Stimulated activated CD4-positive, alpha-beta T cell treated with anti-CD3 and anti-CD28 coated beads, Interleukin-4, amount 100 ng/mL, for 24 hours (primary cell): ENCODE measurements at regions not wholly inside any gene's neighbourhood (a gene's known extent, or its start where the extent isn't known, plus 50 kb on each side); places are given as distances from the start of the nearest gene placed in this dataset.

ENCODE experiments used
- DNase-seq: peaks from one replicate; pipeline ENCODE4 v3.0.0-alpha.2; 2020

DNA sequence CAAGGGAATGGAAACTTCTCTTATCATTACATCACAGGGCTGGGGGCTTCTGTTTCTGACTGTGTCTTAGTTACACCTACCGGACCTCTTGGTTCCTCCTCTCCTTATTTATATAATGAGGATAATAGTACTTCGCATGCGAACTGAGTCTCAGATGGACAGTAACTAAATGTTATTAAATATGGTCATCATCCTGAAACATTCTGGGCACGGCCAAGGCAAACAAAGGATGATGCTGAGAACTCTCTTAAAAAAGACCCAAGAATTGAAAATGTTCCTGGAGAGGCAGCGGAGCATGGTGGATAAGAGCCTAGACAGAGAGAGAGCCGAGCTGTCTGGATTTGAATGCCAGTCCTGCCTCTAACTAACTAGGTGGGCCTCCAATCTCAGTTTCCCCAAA is 119.8 kb upstream of the SASH1 start:
- no peak for DNase-seq

DNA sequence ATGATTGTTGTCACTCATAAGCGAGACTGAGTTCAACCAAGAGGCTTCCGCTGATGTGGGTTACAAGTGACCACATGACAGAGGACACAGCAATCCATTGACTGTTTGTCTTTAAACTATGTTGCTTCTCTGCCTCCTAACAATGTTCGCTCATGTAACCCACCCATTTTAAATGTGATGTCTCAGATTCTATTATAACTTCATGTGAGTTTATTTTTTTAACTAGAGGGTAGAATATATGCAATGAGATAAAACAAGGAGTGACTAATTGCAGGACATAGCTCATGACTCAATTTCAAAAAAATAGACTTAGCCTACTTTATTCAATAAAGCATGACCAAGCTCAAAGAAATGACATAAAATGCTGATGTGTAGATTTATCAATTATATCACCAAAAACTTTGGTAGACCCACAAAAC is 119.2 kb upstream of the SASH1 start:
- no peak for DNase-seq

DNA sequence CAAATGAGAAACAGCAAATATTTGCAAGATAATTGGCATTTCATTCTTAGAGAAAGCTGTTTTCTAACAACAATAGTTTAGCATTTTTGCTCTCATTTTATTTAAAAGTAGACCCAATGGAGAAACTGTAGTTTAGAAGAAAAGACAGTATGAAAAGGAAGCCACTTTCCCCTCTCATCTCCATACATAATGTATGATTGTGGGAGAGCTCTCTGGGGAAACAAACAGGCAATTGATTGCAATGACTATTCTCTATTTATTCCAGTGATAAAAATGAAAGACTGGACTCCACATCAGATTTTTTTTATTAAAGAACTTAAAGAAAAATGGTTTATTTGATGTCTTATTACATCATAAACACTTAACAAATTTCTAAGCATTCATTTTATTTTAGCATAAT is 116.8 kb upstream of the SASH1 start:
- DNase-seq, result no peak

GRCh38 chr6:148226284-148226683 is 116.4 kb upstream of the SASH1 start:
- DNase-seq, result no peak

GRCh38 chr6:148231572-148231971 is 111.1 kb upstream of the SASH1 start:
- no peak for DNase-seq

GRCh38 chr6:148235446-148235845 is 107.2 kb upstream of the SASH1 start:
- no peak for DNase-seq

DNA sequence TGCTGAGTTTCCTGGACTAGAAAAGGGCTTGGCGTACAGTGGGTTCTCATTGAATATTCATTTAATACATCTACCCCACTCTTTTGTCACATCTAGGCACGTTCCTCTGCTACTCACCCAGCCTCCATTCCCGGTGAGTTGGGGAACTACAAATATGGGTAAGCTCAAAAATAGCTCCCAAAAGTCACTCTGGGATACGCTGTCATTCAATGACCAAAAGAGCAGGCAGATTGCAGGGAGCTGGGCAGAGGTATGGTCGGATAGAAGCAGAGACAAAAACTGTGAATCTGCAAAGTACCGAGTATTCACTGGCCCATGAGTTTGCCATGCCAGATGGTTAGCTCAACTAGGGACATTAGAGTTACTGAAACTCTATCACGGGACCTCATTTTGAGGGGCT is 103.9 kb upstream of the SASH1 start:
- no peak for DNase-seq

- DNase-seq, result no peak
Observed at GRCh38 chr6:148239215-148239614, 103.4 kb upstream of the SASH1 start.

DNA sequence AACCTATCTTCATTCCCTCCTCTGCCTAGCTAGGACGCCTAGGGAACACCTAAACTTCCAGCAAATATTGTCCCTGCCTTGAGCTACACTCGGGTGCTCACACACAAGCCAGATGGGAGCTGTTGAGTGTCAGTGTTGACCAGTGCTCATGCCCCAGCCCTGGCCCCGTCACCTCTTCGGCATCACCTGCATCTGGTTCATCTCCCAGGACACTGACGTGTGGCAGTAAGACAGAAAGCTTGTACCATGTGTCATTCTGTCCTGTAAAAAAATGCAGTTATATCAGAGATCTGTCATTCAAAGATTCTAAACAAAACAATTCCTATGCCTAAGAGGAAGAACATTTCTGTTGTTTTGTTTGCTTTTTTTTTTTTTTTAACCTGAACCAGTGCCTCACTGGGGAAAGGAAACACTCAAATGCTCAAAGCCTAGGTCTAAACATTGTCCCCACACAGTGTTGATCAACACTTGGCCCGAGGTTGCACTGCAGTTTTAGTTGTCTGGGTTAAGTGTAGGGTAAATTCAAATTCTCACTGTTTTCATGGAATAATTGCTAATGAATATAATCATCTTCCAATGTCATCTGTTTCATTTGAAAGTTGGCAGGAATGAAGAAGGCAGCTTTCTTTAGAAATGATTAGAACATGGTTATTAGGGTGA is 102.7 kb upstream of the SASH1 start:
- no peak for DNase-seq

- DNase-seq, result no peak
Observed at GRCh38 chr6:148240461-148240840, 102.2 kb upstream of the SASH1 start.

DNA sequence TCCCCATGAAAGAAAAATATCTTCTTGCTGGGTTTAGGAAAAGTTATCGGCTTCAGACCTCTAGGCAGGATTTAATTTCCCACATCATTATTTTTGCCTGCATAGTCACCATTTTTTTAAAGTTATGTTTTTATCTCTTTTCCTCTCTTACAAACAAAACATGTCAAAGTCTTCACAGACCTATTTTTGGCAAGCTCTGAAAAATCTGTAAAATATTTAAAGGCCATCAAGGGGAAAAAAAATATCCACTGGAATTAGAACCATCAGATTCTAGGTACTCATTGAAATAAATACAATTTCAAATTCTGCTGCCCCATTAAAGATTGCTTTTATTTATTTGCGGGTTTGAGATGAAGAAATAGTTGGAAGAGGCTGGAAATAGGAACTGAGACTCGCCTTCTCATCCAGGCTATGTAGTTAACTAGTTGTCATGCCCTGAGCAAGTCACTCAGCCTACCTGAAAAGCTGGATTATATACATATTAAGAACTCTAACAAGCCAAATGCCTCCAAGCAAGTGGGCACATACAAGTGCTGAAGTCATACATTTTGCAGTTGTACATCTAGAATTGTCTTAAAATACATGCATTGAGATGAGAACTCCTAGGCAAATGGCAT is 101.7 kb upstream of the SASH1 start:
- DNase-seq, result no peak

- no peak for DNase-seq
Observed at GRCh38 chr6:148242180-148242579, 100.5 kb upstream of the SASH1 start.

DNA sequence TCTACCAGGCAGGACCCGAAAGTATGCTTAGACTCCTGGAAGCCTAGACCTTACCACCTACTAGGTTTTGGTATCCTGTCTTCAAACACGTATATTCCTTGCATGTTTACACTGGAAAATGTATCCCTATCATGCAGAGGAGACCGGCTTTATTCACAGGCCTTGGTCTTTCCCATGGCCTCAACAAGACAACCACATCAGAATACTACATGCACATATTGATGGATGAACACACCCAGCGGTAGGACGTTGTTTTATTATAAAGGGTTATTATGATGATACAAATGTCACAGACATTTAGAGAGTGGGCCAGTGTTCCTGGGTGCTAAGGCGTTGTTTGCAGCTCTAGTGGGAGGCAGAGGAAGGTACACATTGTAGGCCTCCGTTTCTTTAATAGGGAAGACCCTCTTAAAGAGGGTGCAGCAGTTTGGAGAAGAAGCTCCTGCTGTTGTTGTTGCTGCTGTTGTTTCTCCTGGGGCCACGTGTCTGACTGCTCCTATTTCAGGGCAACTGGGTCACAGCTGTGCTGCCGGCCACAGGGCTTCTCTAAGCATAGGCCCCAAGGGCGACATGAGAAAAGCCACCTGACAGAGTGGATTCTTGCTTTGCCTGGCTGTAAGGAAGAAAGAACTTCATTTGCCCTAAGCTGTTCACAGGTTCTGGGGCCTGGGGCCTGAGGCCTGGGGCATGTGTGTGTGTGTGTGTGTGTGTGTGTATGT is 98.3 kb upstream of the SASH1 start:
- DNase-seq, result no peak

DNA sequence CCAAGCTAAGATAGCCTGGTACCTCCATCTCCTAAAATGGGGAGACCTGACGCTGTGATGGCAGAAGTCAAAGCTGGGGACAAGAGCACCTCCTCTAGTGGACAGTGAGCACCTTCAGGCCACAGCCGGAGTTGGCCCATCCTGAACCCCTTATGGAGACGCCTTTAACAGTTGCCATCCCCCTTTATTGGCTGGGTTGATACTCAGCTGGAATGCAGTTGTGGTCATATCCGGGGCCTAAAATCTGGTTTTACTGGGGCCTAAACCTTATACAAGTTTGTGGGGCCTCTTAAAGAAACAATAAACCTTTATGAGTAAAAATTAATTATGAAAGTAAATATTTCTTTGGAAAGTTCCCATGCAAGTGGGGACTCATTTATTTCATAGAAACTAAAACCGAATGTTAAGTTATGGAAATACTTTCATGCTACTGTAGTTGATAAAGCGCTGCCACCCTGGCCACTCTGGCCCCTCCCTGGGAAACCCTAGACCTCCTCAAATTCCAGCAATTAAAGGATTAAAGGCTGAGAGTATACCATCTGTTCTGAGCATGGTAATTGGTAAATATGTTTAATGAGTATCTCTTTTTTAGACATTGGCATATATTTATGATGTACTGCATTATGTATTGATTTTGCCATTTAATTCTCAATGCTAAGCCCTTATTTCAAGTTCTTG is 95.1 kb upstream of the SASH1 start:
- DNase-seq, result no peak

DNA sequence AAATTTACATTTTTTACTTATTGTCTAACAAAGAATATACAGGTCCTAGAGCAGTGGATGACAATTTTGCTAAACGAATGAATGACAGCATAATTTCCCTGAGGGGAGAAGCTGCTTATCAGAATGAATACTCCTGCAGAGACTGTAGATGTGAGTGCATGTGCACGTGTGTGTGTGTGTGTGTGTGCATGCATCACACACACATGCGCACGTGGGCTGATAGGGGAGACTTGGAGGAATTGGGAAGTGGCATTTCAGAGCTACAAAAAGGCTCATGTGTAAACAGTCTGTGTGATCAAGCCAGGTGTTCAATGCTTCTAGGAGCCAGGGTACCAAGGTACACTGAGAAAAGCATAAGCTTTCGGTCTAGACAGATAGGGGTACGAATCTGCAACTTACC is 93.5 kb upstream of the SASH1 start:
- DNase-seq, result no peak

DNA sequence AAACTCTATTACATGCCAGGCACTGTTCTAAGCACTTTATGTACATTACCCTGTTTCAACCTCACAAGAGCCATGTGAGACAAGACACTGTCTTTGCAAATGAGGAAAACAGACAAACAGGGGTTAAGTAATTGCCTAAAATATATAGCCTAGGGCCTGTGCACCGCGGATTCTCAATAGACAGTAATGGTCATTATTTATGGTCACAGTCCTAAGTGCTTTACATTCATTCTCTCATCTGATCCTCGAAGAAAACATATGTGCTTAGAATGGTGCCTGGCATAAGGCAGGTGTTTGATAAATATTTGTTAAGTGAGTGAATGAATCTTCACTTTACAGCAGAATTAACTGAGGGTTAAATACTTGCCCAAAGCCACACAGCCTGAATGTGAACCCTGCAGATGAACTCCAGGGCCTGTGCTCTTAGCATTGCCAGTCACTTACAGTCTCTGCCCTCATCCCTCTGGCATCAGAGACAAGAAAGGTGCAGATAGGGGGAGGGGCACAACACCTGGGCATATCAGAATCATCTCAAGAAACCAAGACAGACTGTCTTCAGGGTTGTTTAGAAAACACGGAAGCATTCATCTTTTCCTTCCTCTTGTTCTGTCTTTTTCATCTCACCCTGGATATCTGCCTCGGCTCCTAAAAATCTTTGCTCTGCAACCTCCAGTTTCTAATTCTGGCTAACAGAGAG is 92.8 kb upstream of the SASH1 start:
- no peak for DNase-seq

DNA sequence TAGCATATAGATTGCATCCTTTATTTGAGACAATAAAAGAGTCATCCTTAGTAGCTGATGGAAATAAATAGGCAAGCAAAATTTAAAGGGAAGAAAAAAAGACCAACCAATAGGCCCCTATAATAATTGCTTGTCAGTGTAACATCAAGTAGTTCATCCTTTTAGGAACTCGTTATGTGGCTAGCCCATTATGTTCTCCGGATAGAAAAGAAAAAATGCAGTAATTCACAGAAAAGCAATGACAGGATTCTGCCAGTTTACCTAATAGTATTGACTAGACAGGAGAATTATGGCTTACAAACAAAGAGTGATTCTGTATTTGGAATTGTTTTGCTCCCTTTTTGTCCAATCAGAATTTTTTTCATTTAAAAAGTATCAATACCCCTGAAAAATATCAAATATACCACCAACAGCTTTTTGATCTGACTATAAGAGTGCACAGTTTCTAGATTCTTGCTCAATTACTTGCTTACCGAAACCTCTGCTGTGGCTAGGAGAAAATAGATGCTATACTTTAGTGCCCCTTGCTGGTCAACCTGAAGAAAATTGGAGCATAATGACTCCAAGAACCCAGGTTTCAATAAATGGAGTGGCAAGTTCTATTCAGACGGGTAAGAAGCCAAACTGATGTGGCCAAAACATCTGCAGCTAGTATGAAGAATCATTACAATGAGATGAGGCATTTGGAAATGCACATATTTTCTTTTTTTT is 91.5 kb upstream of the SASH1 start:
- DNase-seq, result no peak

GRCh38 chr6:148251891-148252290 is 90.7 kb upstream of the SASH1 start:
- no peak for DNase-seq

- no peak for DNase-seq
Observed at GRCh38 chr6:148257810-148258209, 84.8 kb upstream of the SASH1 start.

- DNase-seq, result no peak
Observed at GRCh38 chr6:148258868-148259267, 83.8 kb upstream of the SASH1 start.

- no peak for DNase-seq
Observed at GRCh38 chr6:148261470-148261869, 81.2 kb upstream of the SASH1 start.

DNA sequence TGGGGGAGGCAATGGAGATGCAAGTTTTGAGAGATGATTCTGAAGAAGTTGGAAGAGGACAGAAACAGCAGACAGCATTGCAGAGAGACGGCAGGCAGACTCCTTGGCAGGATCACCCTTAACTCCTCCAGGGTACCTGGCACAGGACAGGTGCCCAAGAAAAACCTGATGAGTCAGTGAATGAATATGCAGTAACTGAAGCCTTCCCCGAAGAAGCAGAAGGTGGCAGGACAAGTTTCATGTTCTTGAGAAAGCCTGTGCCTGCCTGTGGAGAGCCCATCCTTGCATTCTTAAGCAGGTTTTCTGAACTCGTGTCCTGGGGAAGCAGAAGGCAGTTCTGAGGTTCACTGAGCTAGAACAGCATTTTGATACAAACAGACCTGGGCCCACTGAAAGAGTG is 79.6 kb upstream of the SASH1 start:
- no peak for DNase-seq

- DNase-seq, result no peak
Observed at GRCh38 chr6:148263961-148264360, 78.7 kb upstream of the SASH1 start.
